ENCODE measurements at regions not wholly inside any gene's neighbourhood (a gene's known extent, or its start where the extent isn't known, plus 50 kb on each side); places are given as distances from the start of the nearest gene placed in this dataset.

DNA sequence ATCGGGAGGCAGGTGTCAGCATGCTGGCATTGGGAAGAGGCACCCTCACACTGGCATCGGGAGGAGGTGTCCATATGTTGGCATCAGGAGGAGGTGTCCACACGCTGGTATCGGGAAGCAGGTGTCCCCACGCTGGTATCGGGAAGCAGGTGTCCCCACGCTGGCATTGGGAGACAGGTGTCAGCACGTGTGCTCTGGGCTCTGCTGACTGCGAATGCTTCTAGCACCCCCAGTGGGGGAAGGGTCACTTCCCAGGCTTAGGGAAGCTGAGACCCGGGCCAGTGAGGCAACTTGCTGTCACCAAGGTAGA is 92.5 kb upstream of the IKZF1 start:
- no peak for TF ChIP-seq TCF7L2 (IDR thresholded peaks at IDR 0.05; ENCODE audit: low read depth, low read length)
- TF ChIP-seq, protein P1, sequence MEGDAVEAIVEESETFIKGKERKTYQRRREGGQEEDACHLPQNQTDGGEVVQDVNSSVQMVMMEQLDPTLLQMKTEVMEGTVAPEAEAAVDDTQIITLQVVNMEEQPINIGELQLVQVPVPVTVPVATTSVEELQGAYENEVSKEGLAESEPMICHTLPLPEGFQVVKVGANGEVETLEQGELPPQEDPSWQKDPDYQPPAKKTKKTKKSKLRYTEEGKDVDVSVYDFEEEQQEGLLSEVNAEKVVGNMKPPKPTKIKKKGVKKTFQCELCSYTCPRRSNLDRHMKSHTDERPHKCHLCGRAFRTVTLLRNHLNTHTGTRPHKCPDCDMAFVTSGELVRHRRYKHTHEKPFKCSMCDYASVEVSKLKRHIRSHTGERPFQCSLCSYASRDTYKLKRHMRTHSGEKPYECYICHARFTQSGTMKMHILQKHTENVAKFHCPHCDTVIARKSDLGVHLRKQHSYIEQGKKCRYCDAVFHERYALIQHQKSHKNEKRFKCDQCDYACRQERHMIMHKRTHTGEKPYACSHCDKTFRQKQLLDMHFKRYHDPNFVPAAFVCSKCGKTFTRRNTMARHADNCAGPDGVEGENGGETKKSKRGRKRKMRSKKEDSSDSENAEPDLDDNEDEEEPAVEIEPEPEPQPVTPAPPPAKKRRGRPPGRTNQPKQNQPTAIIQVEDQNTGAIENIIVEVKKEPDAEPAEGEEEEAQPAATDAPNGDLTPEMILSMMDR (CRISPR knock-in tag; IDR thresholded peaks at IDR 0.05) = no peak
- TF ChIP-seq, protein P2, sequence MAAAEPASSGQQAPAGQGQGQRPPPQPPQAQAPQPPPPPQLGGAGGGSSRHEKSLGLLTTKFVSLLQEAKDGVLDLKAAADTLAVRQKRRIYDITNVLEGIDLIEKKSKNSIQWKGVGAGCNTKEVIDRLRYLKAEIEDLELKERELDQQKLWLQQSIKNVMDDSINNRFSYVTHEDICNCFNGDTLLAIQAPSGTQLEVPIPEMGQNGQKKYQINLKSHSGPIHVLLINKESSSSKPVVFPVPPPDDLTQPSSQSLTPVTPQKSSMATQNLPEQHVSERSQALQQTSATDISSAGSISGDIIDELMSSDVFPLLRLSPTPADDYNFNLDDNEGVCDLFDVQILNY (CRISPR knock-in tag; conservative IDR thresholded peaks at IDR 0.05) = no peak
